ENCODE measurements at regions not wholly inside any gene's neighbourhood (a gene's known extent, or its start where the extent isn't known, plus 50 kb on each side); places are given as distances from the start of the nearest gene placed in this dataset.

GRCh38 chr15:47399100-47399499 is 318.2 kb upstream of the SEMA6D start:
- TF ChIP-seq CTCF (IDR thresholded peaks at IDR 0.05; ENCODE audit: control extremely low read depth in 1 of 3, insufficient read depth in 1 of 3, low read depth in 1 of 3, low read length in 3 of 3) (no peak), CREB1 (IDR thresholded peaks at IDR 0.05) (no peak), POLR2A (IDR thresholded peaks at IDR 0.05; ENCODE audit: control extremely low read depth in 1 of 2, low read depth in 2 of 2, low read length in 2 of 2) (no peak)

All from H1 (cell line).